Astrocyte of the cerebellum (primary cell): ENCODE measurements at regions not wholly inside any gene's neighbourhood (a gene's known extent, or its start where the extent isn't known, plus 50 kb on each side); places are given as distances from the start of the nearest gene placed in this dataset.

ENCODE experiments used
- DNase-seq: peaks from one replicate; pipeline ENCODE4 v3.0.0-alpha.2; 2011; ENCODE audit warnings: low read depth
- H3K4me3 ChIP-seq: 2 replicates; pipeline ENCODE4 v1.5.1; 2011; ENCODE audit warnings: mild to moderate bottlenecking, low read depth, low read length, moderate library complexity
- in situ Hi-C: cut with HindIII; loops from 2 replicates; pipeline ENCODE4 v1.10.0; 2017; ENCODE audit warnings: low sequenced_read_pairs
- TF ChIP-seq, protein P1 (sequence below): IDR thresholded peaks from 2 replicates; pipeline ENCODE4 v1.5.1; 2012; ENCODE audit warnings: low read length, low read depth, moderate library complexity, mild to moderate bottlenecking; ENCODE audit errors: missing control alignments

DNA sequence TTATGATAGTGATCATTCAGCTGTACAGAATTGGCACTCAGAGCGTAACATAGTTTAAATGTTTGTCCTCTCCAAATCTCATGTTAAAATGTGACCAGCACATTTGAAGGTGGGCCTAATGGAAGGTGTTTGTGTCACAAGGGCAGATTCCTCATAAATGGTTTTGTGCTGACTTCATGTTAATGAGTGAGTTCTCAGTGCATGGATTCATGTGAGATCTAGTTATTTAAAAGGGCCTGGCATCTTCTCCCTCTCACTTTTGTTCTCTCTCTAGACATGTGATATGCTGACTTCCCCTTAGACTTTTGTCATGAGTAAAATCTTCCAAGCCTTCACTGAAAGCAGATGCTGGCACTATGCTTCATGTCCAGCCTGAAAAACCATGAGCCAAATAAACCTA lies 452.4 kb upstream of the PTCHD4 start:
- in situ Hi-C loops, result no loop called here
- TF ChIP-seq, protein P1, sequence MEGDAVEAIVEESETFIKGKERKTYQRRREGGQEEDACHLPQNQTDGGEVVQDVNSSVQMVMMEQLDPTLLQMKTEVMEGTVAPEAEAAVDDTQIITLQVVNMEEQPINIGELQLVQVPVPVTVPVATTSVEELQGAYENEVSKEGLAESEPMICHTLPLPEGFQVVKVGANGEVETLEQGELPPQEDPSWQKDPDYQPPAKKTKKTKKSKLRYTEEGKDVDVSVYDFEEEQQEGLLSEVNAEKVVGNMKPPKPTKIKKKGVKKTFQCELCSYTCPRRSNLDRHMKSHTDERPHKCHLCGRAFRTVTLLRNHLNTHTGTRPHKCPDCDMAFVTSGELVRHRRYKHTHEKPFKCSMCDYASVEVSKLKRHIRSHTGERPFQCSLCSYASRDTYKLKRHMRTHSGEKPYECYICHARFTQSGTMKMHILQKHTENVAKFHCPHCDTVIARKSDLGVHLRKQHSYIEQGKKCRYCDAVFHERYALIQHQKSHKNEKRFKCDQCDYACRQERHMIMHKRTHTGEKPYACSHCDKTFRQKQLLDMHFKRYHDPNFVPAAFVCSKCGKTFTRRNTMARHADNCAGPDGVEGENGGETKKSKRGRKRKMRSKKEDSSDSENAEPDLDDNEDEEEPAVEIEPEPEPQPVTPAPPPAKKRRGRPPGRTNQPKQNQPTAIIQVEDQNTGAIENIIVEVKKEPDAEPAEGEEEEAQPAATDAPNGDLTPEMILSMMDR, result no peak
- no peak for DNase-seq
- H3K4me3 ChIP-seq, result no peak overlapping the region

DNA sequence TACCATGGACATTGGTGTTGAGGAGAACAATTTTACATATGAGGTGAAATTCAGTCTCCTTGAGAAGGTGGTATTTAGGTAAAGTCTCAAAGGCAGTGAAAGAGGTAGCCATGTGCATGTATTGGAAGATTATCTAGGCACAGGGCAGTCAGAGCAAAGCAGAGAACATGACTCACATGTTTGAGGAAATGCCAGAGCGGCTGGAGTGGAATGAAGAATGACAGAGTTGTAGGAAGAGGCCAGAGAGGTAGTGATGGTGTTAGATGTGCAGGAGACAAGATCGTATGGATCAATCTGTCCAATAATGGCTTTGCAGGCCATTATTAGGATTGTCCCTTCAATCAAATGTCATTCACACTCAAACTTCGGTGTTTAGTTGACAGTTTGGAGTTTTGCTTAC lies 449.4 kb upstream of the PTCHD4 start:
- in situ Hi-C loops, result no loop called here
- H3K4me3 ChIP-seq, result no peak overlapping the region
- DNase-seq, result peak; percentile 11
- TF ChIP-seq, protein P1, result no peak

DNA sequence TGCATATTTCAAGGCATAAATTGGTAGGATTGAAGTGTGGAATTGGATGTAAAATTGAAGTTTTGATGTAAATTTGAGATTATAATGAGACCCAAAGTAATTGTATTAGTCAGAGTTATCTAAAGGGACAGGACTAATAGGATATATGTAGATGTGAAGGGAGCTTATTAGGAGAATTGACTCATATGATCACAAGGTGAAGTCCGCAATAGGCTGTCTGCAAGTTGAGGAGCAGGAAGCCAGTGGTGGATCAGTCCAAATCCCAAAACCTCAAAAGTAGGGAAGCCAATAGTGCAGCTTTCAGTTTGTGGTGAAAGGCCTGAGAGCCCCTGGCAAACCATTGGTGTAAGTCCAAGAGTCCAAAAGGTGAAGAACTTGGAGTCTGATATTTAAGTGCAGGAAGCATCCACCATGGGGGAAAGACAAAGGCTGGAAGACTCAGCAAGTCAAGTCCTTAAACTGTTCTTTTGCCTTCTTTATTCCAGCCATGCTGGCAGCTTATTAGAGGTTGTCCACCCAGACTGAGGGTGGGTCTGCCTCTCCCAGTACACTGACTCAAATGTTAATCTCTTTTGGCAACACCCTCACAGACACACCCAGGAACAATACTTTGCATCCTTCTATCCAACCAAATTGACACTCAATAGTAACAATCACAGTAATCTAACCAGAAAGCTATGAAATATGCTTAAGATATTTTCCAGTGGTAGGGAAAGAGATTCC lies 442.6 kb upstream of the PTCHD4 start:
- in situ Hi-C loops, result no loop called here
- DNase-seq, result no peak
- no peak overlapping the region for H3K4me3 ChIP-seq
- TF ChIP-seq, protein P1, result no peak

DNA sequence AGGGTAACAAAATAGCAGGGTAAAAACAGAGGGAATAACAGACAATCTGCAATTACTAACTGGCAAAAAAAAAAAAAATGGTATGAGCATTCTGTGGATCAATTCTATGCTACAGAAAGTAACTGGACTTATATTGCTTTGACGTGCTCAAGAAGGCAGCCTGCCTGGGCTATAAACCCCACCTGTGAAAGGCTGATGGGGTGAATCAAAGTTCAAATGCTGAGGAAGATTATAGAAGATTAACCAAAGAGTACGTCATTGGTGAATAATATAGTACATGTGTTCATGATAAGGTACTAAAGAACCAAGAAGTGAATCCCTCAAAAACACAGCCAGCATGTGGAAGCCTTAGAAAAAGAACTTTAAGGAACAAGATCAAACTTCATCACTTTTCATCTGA lies 441.9 kb upstream of the PTCHD4 start:
- DNase-seq, result no peak
- TF ChIP-seq, protein P1, result no peak
- no peak overlapping the region for H3K4me3 ChIP-seq
- in situ Hi-C loops, result no loop called here

DNA sequence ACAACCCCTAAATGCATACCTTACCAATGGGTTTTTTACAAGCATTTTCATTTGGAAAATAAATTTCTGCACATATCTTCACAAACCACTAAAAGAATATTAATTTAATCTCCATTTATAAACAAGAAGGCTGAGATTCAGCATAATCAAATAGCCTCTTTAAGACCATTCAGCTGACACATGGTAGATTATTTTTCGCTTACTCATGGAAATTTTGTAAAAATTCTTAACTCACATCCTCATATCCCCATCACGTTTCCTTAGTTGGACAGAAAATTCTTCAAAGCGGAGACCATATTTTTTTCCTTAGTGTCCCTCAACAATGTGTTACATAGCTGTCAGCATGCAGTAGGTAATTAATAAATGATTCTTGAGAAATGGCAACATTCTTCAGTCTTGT lies 439.6 kb upstream of the PTCHD4 start:
- H3K4me3 ChIP-seq, result no peak overlapping the region
- TF ChIP-seq, protein P1, result no peak
- in situ Hi-C loops, result no loop called here
- DNase-seq, result no peak

DNA sequence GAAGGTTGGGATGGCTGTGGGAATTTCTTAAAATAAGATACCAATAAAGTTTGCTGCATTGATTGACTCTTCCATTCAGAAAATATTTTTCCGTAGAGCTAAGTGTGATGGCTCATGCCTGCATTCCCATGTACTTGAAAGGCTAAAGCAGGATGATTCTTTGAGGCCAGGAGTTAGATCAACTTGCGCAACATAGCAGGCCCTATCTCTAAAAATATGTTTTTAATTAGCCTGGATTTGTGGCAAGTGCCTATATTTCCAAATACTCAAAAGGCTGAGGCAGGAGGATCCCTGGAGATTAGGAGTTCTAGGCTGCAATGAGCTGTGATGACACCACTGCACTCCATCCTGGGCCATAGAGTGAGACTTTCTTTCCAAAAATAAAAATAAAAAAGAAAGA lies 431.2 kb upstream of the PTCHD4 start:
- DNase-seq, result no peak
- in situ Hi-C loops, result no loop called here
- TF ChIP-seq, protein P1, result no peak
- no peak overlapping the region for H3K4me3 ChIP-seq
